Dermis microvascular lymphatic vessel endothelial cell (primary cell): ENCODE measurements at regions not wholly inside any gene's neighbourhood (a gene's known extent, or its start where the extent isn't known, plus 50 kb on each side); places are given as distances from the start of the nearest gene placed in this dataset.
"Not testable (repeated sequence)": the region's sequence is repeated elsewhere in the genome, so short reads cannot be mapped to it uniquely, and the experiment has no call there.

Experiments used
- DNase-seq, 2 donors: peaks; one replicate each; pipeline versions ENCODE4 v3.0.0 to v3.0.0-alpha.2; 2010; ENCODE audit warnings: low read depth in 2 of 2

- DNase-seq, result peak; percentile 34 to 62
These were observed 253.7 kb upstream of the DIAPH2 start for GRCh38 chrX:96430756-96431455.

- no peak for DNase-seq
These were observed 252.0 kb upstream of the DIAPH2 start for GRCh38 chrX:96432647-96433046.

GRCh38 chrX:96433409-96434077, 251.1 kb upstream of the DIAPH2 start:
- DNase-seq, result peak; percentile 73 to 75

GRCh38 chrX:96435378-96436035, 249.1 kb upstream of the DIAPH2 start:
- peak; percentile 4 to 75 for DNase-seq

- peak; percentile 30 to 87 for DNase-seq
These were observed 248.5 kb upstream of the DIAPH2 start for GRCh38 chrX:96436105-96436504.

- no peak for DNase-seq
These were observed 245.8 kb upstream of the DIAPH2 start for GRCh38 chrX:96438803-96439202.

GRCh38 chrX:96440941-96441340, 243.7 kb upstream of the DIAPH2 start:
- DNase-seq, result peak in 1 of 2 donors; percentile 2

GRCh38 chrX:96445531-96446065, 239.0 kb upstream of the DIAPH2 start:
- peak in 1 of 2 donors; percentile 51 for DNase-seq

GRCh38 chrX:96446524-96446923, 238.1 kb upstream of the DIAPH2 start:
- DNase-seq, result no peak

GRCh38 chrX:96447161-96447560, 237.5 kb upstream of the DIAPH2 start:
- no peak for DNase-seq

- no peak for DNase-seq
These were observed 235.5 kb upstream of the DIAPH2 start for GRCh38 chrX:96449191-96449590.

GRCh38 chrX:96449896-96450295, 234.7 kb upstream of the DIAPH2 start:
- no peak for DNase-seq

- DNase-seq, result no peak
These were observed 231.5 kb upstream of the DIAPH2 start for GRCh38 chrX:96453139-96453538.

- DNase-seq, result no peak
These were observed 229.6 kb upstream of the DIAPH2 start for GRCh38 chrX:96455078-96455477.

- DNase-seq, result no peak
These were observed 219.6 kb upstream of the DIAPH2 start for GRCh38 chrX:96464880-96465558.

GRCh38 chrX:96474029-96474740, 210.5 kb upstream of the DIAPH2 start:
- peak in 1 of 2 donors; percentile 54 for DNase-seq

GRCh38 chrX:96474741-96475125, 209.9 kb upstream of the DIAPH2 start:
- DNase-seq, result no peak

- peak in 1 of 2 donors; percentile 57 for DNase-seq
These were observed 204.6 kb upstream of the DIAPH2 start for GRCh38 chrX:96480081-96480480.

GRCh38 chrX:96481831-96482230, 202.8 kb upstream of the DIAPH2 start:
- no peak for DNase-seq

GRCh38 chrX:96483647-96484160, 200.9 kb upstream of the DIAPH2 start:
- no peak for DNase-seq

- not testable (repeated sequence) for DNase-seq
These were observed 198.0 kb upstream of the DIAPH2 start for GRCh38 chrX:96486687-96487086.
